T-helper 2 cell treated with Interferon-gamma antibody and Interleukin-4, amounts not matched to agents 100 ng/mL and 5 ng/mL, for 36 hours (primary cell): ENCODE measurements at regions not wholly inside any gene's neighbourhood (a gene's known extent, or its start where the extent isn't known, plus 50 kb on each side); places are given as distances from the start of the nearest gene placed in this dataset.
"Not testable (repeated sequence)": the region's sequence is repeated elsewhere in the genome, so short reads cannot be mapped to it uniquely, and the experiment has no call there.

Source experiments
- intact Hi-C: fragments of 100-400 bp; cut with micrococcal nuclease; formaldehyde crosslinking; loops from one replicate; pipeline ENCODE4 v1.15.1; 2023

DNA sequence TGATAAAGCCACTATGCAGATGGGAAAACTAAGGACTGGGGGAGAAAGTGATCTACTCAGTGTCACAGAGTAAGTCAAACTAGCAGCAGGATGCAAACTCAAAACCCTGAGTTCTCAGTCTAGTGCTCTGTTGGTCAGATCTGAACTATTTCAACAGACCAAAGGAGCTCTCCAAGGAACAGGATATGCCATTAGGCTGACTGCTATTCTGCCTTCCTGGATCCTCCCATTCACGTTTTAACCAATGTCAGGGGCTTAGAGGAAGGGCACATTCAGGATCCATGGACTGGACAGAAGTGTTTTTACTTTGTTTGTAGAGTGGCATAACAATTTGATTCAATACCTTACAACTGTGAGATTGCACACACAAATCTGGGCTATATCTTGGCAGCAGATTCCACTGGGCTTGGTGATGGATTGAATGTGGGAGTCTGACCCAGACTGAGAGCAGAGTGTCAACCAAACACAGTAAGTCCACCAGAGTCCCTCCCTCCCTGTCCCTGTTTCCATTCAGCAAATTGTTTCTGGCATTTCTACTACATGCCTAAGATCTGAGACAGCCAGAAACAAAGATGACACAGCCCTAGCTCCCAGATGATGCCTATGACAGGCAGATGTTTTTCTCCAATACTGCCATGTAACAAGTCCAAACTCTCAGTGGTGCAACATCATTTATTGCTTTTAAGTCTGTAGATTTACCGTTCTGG is 337.8 kb upstream of the CDH5 start:
- intact Hi-C loops: no loop called here

DNA sequence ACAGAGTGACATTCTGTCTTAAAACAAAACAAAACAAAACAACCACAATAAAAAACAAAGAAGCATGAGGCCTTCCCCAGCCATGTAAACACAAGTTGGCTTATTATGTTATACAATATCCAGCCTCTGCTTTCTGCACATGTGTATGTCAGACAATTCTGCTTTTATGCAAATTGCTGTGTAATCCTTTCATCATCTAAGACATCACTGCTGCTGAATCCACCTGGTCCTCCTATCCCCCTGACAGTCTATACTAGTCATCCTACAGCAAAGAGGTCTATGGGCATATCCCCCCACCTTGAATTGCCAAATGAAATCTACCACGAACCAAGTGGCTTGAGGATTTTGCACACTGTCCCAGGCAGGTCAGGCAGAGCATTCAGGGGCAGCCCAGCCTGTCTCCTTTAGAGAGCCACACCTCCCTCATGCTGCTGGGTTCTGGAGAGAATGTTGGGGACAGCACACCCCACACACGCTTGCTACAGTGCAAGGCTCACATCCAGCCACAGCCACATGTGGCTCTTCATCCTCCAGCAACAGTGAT is 339.6 kb upstream of the CDH5 start:
- intact Hi-C loops: no loop called here

DNA sequence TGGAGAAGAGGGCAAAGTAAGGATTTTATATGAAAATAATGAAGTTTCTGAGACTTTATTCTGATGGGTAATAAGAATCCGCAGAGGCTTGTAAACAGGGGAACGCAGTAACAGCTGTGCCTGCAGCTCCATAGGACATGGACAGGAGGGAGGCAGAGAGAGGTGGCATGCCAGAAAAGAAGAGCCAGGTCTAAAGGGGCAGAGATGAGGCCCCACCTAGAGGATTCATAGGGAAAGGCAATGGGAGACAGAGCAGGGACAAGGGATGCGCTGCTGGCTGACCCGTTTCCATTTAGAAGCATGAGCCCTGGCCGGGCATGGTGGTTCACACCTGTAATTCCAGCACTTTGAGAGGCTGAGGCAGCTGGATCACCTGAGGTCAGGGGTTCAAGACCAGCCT is 340.3 kb upstream of the CDH5 start:
- intact Hi-C loops: no loop called here

DNA sequence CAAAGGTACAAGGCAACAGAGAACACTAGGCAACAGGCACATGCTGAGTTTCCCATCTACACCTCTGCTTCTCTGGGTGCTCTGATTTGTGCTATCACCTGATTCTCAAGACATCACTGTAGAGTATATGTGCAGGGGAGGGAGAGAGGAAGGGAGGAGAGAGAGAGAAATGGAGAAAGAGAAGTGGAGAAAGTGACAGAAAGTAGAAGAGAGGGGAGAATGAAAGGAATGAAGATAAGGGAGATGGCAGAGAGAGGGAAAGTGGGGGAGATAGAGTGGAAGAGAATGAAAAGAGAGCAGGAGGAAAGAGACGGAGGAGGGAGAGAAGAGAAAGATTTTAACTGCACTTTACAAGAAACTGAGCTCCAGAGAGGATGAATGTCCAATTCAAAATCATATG is 340.7 kb upstream of the CDH5 start:
- intact Hi-C loops: no loop called here

DNA sequence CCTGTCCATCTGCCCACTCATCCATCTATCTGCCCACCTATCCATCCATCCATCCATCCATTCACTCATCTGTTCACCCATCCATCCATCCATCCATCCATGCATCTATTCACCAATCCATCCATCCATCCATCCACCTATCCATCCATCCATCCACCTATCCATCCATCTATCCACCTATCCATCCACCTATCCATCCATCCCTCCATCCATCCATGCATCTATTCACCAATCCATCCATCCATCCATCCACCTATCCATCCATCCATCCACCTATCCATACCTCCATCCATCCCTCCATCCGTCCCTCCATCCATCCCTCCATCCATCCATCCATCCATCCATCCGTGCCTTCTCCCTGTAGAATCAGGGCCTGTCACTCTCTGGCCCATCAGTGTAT is 341.9 kb upstream of the CDH5 start:
- intact Hi-C loops: not testable (repeated sequence)

DNA sequence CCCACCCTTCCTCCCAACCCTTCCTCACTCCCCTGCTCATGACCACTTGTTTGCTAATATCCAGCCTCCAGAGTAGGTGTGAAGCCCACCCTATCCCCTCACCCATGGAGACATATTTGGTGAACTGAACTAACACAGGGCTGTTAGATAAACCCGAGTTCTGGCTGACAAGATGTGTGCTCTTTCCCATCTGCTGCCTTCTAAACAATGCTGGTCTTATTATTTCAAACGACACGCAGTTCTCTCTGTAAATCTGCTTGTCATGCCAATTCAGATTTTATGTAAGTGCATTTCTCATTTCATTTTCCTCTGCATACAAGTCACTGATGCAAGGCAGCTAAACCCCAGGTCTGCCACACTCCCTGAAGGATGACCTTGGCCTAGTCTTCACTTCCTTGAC is 343.0 kb upstream of the CDH5 start:
- intact Hi-C loops: no loop called here

DNA sequence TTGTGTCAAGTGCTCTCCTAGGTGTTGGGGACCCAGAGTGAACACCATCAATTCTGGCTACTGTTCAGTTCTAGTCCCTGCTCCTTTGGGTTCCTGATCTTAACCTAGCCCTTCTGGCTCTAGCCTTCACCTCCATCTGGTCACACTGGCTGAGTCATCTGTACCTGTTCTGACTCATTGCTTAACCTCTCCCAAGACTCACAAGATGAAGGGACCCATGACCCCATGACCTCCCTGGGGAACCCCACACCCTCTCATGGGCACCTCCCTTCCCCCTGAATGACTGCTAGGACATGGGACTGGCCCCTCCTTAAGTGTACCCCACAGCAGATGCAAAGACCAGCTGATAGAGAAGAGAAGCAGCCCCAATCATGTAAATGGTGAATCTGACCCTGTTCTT is 345.8 kb upstream of the CDH5 start:
- intact Hi-C loops: no loop called here

DNA sequence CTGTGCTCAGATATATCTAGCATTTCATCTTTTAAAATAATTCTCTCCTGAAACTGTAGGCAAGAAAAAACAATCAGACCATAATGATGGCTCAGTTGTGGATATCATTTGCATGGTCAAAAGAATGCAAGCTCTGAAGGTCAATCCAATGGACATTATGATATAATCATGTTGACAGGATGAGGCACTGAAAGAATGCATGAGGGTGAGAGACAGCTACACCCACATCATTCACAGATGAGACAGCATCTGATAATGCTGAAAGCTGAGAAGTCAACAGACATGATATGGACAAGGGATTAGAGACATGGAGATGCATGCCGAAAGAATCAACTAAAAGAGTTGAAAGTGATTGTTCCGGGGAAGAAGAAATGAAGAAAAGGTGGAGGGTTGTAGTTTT is 346.4 kb upstream of the CDH5 start:
- intact Hi-C loops: no loop called here

DNA sequence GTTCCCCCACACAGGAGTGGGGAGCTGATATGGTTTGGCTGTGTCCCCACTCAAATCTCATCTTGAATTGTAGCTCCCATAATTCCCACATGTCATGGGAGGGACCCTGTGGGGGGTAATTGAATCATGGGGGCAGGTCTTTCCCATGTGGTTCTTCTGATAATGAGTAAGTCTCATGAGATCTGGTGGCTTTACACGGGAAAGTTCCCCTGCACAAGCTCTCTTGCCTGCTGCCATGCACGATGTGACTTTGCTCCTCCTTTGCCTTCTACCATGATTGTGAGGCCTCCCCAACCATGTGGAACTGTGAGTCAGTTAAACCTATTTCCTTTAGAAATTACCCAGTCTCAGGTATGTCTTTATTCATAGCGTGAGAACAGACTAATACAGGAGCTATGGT is 347.0 kb upstream of the CDH5 start:
- intact Hi-C loops: not testable (repeated sequence)

DNA sequence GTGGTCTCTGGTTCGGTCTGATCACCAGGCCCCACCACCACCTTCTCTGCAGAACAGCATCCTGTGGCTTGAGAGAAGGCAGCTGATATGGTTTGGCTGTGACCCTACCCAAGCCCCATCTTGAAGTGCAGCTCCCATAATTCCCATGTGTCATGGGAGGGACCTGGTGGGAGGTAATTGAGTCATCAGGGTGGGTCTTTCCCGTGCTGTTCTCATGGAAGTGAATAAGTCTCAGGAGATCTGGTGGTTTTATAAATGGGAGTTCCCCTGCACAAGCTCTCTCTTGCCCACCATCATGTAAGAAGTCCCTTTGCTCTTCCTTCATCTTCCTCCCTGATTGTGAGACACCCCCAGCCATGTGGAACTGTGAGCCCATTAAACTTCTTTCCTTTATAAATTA is 352.3 kb upstream of the CDH5 start:
- intact Hi-C loops: no loop called here

DNA sequence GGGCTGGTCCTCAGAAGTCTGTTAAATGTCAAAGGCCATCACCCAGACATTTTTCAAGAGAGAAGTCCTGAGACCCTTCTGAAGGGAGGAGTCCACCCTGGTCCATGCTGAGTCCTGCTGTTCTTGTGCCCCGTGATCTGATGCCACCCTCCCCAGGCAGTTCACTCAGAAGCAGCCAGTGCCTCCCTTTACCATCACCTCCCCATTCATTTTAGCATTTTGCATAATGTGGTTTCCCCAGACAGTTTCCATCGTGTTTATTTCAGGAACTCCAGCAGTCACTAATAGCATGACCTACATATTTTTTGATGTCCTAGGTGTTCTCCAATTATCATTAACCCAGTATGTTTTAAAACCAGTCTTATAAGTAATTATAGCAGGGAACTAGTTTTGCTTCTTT is 353.0 kb upstream of the CDH5 start:
- intact Hi-C loops: no loop called here

DNA sequence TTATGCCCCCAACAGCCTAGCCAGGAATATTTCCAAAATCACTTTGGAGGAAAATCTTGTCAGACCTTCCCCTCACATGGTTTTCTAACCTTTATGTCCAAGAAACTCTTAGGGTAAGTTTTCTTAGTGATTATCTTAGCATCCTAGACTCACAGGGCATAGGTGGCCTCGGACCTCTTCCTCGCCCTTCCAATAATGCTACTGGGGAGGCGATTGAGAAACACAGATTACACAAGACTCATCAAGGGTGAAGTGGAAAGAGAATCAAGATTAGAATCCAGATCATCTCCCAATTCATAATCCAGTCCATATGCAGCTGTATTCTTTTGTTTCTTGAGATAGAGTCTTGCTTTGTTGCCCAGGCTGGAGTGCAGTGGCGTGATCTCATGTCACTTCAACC is 358.4 kb upstream of the CDH5 start:
- intact Hi-C loops: no loop called here

DNA sequence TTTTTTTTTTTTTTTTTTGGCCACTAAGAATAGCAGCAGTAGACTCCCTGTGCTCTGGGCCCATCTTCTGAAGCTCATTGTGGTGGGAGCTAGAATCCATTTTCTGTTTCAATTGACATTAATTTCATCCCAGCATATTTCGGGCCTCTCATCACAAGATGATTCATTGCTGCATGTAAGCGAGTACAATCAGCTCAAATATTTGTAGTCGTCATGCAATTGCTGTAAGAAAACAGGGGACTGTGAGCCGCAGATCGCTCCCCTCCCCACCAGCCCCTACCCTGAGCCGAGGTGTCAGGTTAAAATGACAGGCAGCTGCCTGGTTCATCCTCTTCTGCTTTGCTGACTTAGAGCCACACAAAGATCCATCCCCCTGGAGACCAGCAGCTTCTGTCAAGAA is 358.8 kb upstream of the CDH5 start:
- intact Hi-C loops: no loop called here

DNA sequence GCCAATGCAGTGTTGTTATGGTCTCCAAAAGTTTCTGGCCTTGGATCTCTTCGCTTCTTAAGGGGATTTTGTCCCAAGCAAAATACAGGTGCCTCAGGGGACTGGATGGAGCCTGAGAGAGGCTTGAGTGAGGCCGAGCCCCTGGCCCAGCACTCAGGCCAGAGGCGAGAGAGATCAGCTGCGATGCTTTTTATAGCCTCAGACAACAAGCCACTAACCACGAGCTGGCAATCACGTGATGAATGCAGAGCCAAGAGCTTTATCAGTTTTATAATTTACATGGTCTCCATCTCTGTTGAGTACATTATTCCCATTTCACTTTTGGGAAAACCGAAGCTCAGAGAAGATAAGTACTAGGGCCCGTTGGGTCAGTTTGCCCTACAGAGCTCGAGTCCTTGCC is 360.0 kb upstream of the CDH5 start:
- intact Hi-C loops: no loop called here

DNA sequence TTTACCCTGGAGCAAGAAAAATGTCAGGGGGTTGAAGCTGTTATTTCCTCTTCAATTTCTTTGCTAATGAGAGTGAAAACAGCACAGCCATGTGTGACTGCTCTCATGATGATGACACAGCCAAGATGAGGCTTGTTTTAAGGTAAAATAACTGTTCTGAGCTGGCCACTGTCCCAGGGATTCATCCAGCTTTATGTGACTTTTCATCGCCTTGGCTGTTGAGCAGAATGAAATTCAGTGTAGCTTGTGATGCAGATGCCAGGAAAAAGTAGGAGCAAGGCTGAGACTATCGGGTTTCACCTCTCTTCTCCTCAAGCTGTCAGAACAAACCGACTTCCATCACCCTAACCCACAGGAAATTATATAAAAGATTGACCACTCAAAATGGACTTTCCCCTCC is 361.8 kb upstream of the CDH5 start:
- intact Hi-C loops: no loop called here

DNA sequence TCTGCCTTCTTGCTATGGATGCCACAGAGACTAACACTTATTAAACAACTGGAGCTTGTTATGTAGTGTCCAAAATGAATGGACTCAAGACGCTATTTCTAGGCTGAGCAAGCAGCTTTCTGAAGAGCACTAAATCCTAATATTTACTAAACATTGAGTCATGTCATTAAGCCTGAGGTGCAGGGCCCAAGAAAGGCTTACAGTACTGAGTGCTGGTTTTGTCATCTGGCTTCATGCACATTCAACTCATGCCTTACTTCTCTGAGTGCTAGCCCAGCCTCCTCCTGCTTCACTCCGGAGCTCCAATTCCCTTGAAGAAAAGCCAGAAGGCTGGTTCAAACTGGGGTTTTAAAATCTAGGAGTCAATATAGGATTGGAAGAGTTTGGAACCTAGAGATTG is 363.3 kb upstream of the CDH5 start:
- intact Hi-C loops: no loop called here

DNA sequence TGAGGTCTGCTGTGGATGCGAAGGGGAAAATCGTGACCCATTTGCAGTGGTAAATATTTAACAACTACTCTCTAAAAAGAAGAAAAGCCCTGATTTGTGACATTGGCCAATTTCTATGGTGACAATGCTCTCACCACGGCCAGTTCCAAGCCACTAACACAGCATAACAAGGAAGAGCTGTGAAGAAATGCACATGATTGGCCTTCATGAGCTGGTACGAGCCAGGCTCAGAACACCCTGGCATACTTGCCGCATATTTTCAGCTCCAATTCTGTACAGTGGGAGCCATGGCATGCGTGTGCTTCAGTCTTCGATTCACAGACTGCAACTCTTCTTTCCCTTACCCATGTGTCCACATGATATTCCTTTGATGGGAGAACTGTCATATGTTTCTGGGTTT is 363.9 kb upstream of the CDH5 start:
- intact Hi-C loops: no loop called here

DNA sequence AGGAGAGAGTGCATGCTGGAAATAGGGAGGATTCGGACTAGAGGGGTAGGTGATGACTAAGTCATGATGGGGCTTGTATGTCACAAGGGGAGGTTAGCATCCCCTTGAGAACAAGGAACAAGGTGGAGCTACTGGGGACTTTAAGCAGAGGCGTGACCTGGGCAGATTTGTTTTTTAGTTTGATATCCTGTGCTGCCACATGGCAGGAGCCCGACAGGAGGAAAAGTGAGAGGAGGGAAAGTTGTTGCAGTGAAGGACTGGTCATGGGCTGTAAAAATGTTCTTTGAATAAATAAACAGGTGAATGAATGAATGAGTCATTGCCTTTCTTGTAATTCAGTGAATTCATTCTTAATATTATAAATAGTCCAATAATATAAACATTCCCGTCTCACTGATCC is 365.1 kb upstream of the CDH5 start:
- intact Hi-C loops: no loop called here

DNA sequence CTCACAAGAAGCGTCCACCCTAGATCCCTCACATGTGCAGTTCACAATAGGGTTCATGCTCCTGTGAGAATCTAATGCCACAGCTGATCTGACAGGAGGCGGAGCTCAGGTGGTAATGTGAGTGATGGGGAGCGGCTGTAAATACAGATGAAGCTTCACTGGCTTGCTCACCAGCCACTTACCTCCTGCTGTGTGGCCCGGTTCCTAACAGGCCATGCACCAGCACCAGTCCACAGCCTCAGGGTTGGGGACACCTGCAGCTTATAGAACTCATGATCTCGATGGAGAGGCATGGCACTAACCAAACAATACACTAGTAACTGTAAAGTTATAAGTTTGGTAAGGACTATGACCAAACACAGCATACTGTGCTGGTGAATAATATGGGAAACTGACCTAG is 368.0 kb upstream of the CDH5 start:
- intact Hi-C loops: no loop called here

DNA sequence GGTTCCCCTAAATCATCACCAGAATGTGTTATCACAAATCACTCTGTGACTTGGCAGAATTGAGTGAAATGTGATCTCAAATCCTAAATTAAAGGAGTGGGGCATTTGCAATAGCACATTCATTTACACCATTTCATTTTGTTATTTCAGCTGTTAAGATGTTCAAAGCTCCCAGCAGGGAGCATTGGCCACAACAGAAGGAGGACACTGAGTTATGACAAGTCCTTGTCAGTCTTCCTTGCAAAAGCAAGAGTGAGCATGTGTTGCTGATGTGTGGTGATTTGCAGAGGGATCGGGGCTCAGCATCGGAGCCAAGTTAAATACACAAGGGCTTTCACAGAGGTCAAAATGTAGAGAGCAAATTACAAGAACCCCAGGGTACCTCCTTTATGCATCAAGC is 372.2 kb upstream of the CDH5 start:
- intact Hi-C loops: no loop called here

DNA sequence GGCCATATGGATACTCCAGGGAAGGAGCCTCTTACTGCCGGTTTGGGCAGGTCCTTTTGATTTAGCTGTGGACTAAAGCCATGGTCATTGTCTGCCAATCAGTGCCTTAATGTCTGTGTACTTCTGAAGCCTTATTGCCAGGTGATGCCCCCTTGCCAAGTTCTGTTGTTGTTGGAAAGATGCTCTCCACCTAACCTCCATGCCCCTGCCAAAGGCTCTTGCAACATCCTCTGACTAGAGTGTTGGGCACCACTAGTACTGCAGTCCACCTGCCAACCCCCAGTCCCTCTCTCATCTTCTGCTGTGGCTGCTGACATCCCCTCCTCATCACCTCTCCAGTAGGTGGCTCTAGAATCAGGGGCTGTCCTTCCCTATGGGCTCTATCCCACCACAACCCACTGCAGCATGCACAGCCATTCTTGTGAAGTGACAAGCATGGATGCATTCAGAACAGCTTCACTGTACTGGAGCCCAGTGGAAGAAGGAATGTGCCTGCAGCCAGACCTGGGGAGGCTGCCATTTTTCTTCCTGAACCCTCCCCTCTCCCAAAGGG is 375.3 kb upstream of the CDH5 start:
- intact Hi-C loops: no loop called here

DNA sequence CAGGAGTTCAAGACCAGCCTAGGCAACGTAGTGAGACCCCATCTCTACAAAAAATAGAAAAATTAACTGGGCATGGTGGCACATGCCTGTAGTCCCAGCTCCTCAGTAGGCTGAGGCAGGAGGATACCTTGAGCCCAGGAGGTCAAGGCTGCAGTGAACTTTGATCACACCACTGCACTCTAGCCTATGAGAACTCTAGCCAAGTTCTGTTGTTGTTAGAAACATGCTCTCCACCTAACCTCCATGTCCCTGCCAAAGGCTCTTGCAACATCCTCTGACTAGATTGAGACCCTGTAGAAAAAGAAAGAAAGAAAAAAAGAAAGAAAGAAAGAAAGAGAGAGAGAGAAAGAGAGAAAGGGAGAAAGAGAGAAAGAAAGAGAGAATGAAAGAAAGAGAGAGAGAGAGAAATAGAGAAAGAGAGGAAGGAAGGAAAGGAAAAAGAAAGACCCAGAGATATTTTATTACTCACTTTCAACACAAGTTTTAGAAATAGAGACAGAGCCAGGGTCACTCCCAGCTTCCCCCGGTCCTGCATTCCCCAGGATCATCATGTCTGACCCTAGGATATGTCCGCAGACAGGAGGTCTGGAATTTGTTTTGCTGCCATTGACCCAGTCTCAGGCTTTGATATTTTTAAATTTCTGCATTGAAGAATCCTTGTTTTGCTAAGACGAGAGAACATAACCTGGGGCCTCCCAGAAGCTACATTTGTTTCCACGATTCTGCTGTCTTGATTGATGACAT is 376.5 kb upstream of the CDH5 start:
- intact Hi-C loops: no loop called here
